ENCODE measurements at regions not wholly inside any gene's neighbourhood (a gene's known extent, or its start where the extent isn't known, plus 50 kb on each side); places are given as distances from the start of the nearest gene placed in this dataset.

DNA sequence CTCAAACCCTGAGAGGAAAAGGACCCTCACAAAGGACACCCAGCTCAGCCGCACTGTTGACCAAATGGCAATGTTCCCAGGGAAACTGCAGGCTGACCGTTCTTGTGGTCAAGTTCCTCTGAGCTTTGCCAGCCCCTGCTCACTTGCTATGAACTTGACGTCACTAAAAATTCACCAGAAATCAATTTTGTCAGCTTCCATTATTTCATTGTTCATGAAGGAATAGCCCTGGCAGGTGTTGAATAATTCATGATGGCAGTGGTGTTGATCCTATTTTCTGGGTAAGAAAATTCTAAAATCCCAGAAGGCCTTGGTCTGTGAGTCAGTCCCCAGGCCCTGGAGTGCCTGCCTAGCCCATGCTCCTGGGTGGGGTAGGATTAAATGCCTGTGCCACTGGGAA lies 318.9 kb downstream of the ZNF326 start:
- ATAC-seq: no peak
- WGBS, 2 donors (ENCODE audit: low coverage in 1 of 2): 0 to 58% methylated on average over 1 to 3 of the region's 3 CpGs
- TF ChIP-seq POLR2AphosphoS5 (IDR thresholded peaks at IDR 0.05): no peak
- no peak for TF ChIP-seq CTCF (IDR thresholded peaks at IDR 0.05)
- no peak for TF ChIP-seq EP300 (IDR thresholded peaks at IDR 0.05)
- TF ChIP-seq POLR2A (IDR thresholded peaks at IDR 0.05): no peak

GRCh38 chr1:90309806-90310205 lies 314.9 kb downstream of the ZNF326 start:
- Histone ChIP-seq H3K9me3 (peaks cover 0 to 9% (median 0%) of the 10 kb centered on the region in 3 donors), H3K27me3 (no peaks in the 10 kb centered on the region), H3K4me3 (no peak overlapping the region), H3K27ac (no peak overlapping the region), H3K4me1 (no peaks in the 10 kb centered on the region), H3K36me3 (no peaks in the 10 kb centered on the region)
- 75 to 79% methylated on average over 3 to 5 of the region's 5 CpGs for WGBS, 2 donors (ENCODE audit: low coverage in 1 of 2)
- ATAC-seq: no peak
- TF ChIP-seq POLR2AphosphoS5 (IDR thresholded peaks at IDR 0.05) (no peak), CTCF (IDR thresholded peaks at IDR 0.05) (no peak), EP300 (IDR thresholded peaks at IDR 0.05) (no peak), POLR2A (IDR thresholded peaks at IDR 0.05) (no peak)

More for the DNA sequence above, 318.9 kb downstream of the ZNF326 start:
- Histone ChIP-seq H3K36me3 (no peaks in the 10 kb centered on the region), H3K9me3 (no peaks in the 10 kb centered on the region), H3K4me1 (no peaks in the 10 kb centered on the region), H3K27me3 (no peaks in the 10 kb centered on the region), H3K4me3 (no peak overlapping the region), H3K27ac (no peak overlapping the region)

- Histone ChIP-seq H3K27ac (no peak overlapping the region), H3K9me3 (peaks cover 0 to 9% (median 0%) of the 10 kb centered on the region in 3 donors), H3K27me3 (no peaks in the 10 kb centered on the region), H3K36me3 (no peaks in the 10 kb centered on the region), H3K4me1 (no peaks in the 10 kb centered on the region), H3K4me3 (no peak overlapping the region)
- no peak for ATAC-seq
- TF ChIP-seq POLR2A (IDR thresholded peaks at IDR 0.05) (no peak), CTCF (IDR thresholded peaks at IDR 0.05) (no peak), EP300 (IDR thresholded peaks at IDR 0.05) (no peak), POLR2AphosphoS5 (IDR thresholded peaks at IDR 0.05) (no peak)
- WGBS, 2 donors (ENCODE audit: low coverage in 1 of 2): 40 to 50% methylated on average over 1 of the region's 1 CpG
These were observed 313.5 kb downstream of the ZNF326 start for GRCh38 chr1:90308421-90308820.

DNA sequence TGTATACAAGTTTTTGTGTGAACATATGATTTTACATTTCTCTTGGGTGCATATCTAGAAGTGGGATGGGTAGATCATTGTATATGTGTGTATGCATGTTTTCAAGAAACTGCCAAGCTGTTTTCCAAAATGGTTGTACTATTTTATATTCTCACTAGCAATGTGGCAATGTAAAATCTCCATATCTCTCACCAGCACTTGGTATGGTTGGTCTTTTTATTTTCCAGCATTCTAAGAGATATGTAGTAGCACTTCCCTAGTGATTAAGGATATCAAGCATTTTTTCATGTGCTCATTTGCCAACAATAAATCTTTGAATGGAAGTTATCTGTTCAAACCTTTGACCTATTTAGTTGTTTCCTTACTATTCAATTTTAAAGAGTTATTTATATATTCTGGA lies 310.7 kb downstream of the ZNF326 start:
- no peak overlapping the region for H3K4me3 ChIP-seq
- H3K27me3 ChIP-seq: no peaks in the 10 kb centered on the region
- H3K36me3 ChIP-seq: no peaks in the 10 kb centered on the region
- H3K9me3 ChIP-seq: peaks cover 0 to 9% (median 0%) of the 10 kb centered on the region in 3 donors
- TF ChIP-seq POLR2A (IDR thresholded peaks at IDR 0.05): no peak
- no peak for TF ChIP-seq POLR2AphosphoS5 (IDR thresholded peaks at IDR 0.05)
- no peak for TF ChIP-seq CTCF (IDR thresholded peaks at IDR 0.05)
- no peak for TF ChIP-seq EP300 (IDR thresholded peaks at IDR 0.05)
- no peak overlapping the region for H3K27ac ChIP-seq
- no peak for ATAC-seq
- no peaks in the 10 kb centered on the region for H3K4me1 ChIP-seq

DNA sequence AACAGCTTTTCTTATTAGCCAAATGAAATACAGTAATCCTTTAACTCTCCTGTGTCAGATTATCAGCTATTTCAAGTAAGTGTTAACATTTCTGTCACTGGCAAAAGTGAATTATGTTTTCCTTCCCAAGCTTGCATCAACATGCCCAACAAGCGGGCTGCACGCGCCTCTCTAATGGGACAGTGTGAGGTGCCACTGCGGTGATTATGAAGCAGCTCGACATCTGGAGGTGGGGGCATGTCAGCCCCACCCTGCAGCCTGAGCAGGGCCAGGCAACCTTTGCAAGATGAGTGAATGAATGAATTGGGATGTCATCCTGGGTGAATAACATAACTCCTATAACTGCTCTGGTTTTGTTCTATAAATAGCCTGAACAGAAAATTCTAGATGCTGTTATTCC lies 301.4 kb downstream of the ZNF326 start:
- ATAC-seq: no peak
- TF ChIP-seq EP300 (IDR thresholded peaks at IDR 0.05) (no peak), POLR2AphosphoS5 (IDR thresholded peaks at IDR 0.05) (no peak), POLR2A (IDR thresholded peaks at IDR 0.05) (no peak), CTCF (IDR thresholded peaks at IDR 0.05) (no peak)
- H3K27ac ChIP-seq: no peak overlapping the region
- H3K9me3 ChIP-seq: no peaks in the 10 kb centered on the region
- H3K27me3 ChIP-seq: no peaks in the 10 kb centered on the region
- WGBS, 2 donors (ENCODE audit: low coverage in 1 of 2): 53 to 83% methylated on average over 4 of the region's 5 CpGs
- no peaks in the 10 kb centered on the region for H3K4me1 ChIP-seq
- H3K4me3 ChIP-seq: no peak overlapping the region
- H3K36me3 ChIP-seq: no peaks in the 10 kb centered on the region

All from gastroesophageal sphincter (tissue), 4 donors.